NCI-H82 treated with DMSO at 0.1 percent for 48 hours (cell line): ENCODE measurements at regions not wholly inside any gene's neighbourhood (a gene's known extent, or its start where the extent isn't known, plus 50 kb on each side); places are given as distances from the start of the nearest gene placed in this dataset.

Experiments
- DNase-seq: peaks from one replicate; lab custom pipeline; 2025; ENCODE audit not compliant: unreplicated experiment; lab: John Stamatoyannopoulos, UW

DNA sequence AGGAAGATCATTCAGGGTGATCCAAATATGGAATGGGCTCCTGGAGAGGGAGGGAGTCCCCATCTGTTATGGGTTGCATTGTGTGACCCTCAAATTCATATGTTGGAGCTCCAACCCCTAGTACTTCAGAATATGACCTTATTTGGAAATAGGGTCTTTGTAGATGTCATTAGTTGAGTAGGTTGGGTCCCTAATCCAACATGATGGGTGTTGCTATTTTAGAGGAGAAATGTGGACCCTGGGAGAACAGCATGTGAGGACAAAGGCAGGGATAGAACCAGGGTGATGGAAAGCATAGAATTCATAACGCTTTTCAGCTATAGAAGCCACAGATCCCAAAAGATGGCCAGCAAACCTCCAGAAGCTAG is 91.5 kb upstream of the SMNDC1 start:
- DNase-seq, result no peak

DNA sequence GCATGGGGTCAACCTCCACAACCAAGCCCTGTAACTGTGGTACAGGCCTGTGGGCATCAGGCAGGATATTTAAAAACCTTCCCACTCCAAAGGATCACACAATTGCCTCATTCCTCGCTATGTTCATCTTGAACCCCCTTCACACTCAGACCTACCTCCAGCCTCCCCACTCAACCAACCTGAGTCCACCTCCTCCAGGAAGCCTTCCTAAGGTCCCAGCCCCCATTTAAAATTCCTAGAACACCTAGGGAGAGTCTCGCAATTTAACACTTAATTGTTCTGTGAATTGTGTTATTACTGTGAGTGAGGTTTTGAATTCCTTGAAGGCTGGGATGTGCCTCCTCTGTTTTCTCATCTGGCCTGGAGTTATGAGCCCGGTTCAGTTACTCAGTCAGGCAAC is 93.1 kb upstream of the SMNDC1 start:
- no peak for DNase-seq

DNA sequence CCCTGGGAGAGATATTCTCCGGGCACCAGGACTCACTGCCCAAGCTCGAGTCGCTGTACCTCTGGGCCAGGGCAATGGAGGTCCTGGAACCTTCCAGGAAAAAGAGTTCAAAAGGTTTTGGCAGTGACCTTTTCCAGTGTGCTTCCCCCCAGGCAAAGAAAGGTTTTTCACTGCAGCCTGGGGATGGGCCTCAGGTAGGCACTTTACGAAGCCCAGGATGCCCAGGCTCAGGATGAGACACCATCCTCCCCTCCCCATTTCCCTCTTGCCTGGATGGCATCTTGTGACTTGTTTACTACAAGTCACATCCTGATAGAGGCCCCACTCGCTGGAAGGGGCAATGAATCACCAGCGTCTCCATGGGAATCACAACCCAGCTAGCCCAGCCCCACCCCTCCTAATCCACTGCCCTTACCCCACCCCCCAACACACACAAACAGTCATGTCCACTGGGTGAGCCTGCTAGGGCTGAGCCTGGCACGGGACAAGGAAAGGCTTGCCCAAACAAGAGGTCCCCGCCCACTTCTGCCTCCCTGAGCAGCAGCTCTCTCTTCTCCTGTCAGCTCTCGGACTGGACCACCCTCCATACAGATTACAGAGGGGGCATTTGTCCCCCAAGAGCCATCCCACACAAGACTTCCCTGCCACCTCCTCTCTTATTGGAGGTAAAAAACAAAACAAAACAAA is 93.8 kb upstream of the SMNDC1 start:
- DNase-seq, result no peak

GRCh38 chr10:110399106-110399964 is 94.6 kb upstream of the SMNDC1 start:
- no peak for DNase-seq

DNA sequence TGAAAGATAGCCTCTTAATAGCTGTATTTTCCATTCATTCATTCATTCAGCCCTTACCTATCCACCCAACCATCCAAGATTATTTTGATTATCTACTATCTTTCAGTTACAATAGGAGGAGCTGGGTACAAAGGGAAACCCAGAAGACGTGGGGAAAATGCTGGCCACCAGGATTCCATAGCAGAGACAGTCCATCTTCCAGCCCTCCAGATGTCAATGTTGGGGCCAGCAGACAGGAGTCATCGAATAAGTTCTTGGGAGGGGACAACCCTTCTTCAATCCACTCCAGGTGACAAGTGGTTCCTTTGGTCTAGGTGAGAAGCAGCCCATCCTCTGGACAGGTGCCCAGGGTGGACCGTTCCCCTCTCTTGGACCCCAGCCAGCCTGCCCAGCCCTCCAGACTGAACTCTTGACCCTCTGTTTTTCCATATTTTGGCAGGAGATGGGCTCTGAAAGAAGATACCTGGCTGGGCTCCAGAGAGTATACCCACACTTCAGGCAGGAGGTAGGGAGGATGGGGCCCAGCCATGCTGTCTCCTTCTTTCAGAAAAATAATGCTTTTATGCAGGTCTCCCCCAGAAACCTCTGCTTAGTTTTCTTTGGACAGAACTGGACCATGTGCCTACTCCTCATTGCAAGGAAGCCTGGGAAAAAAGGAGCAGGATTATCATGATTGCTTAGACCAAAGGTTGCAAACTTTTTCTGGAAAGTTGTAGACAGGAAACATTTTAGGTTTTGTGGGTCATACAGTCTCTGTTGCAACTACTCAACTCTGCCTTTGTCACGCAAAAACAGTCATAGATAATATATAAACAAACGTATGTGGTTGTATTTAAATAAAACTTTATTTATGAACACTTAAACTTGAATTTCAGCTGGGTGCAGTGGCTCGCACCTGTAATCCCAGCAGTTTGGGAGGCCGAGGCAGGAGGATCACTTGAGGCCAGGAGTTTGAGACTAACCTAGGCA is 95.5 kb upstream of the SMNDC1 start:
- DNase-seq, result no peak

DNA sequence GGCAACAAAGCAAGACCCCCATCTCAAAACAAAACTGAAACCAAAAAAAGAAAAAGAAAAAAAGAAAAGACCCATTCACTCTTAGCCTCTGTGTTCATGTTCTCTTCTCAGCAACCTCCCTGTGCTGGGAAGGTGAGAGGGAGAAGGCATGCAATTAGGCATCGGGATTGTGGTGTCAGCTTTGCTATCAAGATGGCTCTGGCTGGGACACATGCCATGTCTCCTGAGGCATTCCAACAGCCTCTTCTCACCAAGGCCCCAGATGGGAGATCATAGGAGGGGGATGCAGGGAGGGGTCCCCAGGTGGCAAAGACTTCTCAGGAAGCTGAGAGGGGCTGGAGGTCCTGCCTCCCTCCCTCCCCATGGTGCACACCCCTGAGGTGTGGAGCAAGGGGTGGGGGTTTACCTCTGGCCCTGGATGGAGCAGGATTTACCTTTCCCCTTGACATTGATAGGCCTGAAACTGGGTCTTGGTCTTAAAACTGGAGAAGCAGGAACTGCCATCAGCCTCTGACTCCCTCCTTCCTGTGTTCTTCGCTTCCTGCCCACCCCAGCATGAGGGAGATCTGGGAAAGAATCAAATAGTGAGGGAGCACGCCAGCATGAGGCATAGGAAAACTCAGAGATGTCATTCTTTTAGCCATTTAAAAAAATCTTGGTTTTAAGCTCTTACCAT is 96.2 kb upstream of the DUSP5 start:
- DNase-seq, result no peak

DNA sequence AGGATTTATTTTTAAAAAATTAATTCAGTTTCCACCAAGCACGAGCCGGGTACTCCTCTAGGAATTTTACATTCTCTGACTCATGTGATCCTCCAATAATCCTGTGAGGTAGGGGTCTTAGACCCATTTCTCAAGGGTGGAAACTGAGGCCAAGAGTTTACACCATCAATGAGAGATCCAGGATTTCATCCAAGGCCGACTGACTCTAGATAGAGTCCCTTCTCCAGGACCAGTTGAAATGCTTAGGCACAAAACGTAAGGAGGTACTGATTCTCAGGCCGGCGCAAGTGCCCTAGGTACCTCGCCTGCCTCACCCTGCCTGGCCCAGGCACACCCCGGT is 95.7 kb upstream of the DUSP5 start:
- DNase-seq, result no peak

GRCh38 chr10:110403593-110403992 is 94.1 kb upstream of the DUSP5 start:
- no peak for DNase-seq

DNA sequence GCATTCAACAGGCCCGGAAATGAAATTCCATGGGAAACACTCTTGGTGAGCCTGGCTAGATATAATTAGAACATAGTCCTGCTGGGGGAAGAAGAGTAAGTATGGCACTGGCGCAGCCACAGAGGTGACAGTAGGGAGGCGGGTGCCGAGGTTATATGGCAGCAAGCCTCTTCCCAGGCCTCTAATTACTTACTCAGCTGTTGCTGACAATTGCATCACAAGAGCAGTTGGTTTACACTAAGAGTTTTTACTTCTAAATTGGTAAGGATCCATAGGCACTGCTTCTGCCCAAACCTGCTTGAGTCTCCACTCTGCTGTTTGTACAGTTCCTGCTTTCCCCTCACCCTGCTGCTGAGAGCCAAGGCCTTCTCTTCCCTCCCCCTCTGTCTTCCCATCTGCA is 93.3 kb upstream of the DUSP5 start:
- no peak for DNase-seq

- no peak for DNase-seq
Observed at GRCh38 chr10:110404825-110405224, 92.9 kb upstream of the DUSP5 start.

GRCh38 chr10:110405380-110405779 is 92.3 kb upstream of the DUSP5 start:
- no peak for DNase-seq

GRCh38 chr10:110407301-110408170 is 90.2 kb upstream of the DUSP5 start:
- no peak for DNase-seq

DNA sequence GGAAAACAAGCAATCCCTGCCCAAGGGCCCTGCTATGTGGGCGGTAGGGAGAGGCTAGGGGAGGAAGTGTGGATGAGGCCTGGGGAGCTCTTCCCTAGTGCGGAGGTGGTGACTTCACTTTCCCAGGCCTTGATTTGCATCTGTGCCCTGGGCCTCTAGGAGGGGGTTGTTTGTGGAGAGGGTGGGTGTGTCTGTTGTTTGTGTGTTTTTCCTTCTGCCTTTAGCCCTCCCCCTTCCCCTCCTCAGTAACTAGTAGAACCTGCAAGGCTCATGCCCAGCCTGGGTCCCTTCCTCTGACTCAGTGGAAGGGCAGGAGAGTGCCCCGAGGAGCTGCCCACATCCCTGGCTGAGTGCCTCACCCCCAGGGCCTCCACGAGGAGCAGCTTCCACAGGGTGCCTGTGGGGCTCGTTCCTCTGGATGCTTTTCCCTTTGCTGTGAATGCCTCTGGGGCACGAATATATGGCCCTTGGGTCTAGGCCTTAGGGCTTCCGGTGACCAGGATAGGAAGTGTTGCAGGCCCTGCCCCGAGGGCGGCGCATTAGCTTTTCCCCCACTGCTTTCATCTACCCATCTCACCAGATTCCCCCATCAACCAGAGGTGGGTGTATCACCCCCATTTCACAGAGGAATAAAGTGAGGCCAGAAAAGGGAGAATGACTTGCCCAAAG is 89.4 kb upstream of the DUSP5 start:
- no peak for DNase-seq

DNA sequence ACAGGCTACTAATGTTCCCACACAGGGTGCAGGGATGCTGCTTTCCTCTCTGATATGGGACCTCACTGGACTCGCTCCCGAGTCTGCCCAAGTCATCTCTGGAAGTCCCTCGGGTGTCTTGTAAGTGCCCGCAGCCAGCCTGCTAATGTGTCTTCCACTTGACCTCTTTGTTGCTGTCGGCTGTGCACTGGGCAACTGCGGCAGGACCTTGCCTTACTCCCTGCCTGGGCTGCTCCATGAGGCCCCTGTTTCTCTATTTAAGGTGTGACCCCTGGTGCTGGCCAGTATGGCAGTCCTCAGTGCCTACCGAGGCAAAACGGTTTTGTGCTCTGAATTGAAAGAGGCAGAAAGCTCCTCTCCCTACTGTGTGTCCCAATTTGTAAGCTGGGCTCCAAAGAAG is 88.8 kb upstream of the DUSP5 start:
- DNase-seq, result no peak

- DNase-seq, result no peak
Observed at GRCh38 chr10:110409488-110409887, 88.2 kb upstream of the DUSP5 start.

DNA sequence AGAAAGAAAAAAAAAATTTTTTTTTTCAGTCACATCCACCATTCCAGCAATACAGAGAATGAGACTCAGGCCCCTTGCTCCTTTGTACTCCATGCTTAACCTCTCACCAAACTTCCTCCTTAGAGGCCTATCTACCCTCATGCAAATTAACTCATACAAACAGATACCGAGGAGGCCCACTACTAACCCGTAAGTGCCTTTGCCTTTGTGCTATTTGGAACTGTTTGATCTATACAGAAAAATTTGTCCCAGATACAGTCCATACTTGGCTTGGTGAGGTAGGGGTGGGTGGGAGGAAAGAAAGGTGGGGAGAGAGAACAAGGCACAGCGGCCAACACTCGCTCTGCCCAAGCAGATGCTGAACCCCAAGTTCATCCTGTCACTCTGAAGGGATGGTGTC is 87.8 kb upstream of the DUSP5 start:
- DNase-seq, result no peak

GRCh38 chr10:110410329-110411046 is 87.2 kb upstream of the DUSP5 start:
- DNase-seq, result no peak

GRCh38 chr10:110411047-110411410 is 86.7 kb upstream of the DUSP5 start:
- DNase-seq, result no peak
